ENCODE measurements at regions not wholly inside any gene's neighbourhood (a gene's known extent, or its start where the extent isn't known, plus 50 kb on each side); places are given as distances from the start of the nearest gene placed in this dataset.

DNA sequence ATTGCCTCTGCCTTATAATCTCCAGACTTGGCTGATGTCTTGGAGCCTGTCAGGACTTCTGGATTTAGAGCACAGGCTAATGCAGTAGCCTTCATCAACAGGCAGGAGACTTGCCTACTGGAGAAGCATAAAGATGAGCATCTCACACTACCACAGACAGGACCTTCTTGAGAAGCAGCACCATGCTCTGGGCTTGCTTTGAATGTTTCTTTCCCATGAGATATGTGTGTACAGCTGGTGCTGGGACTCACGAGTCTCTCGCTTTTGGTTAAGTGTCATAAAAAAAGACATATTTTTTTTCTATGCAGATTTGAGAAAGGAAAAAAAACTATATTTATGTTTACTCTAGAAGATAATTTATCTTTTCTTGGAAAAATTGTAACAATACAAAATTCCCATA, 671.3 kb downstream of the MRPL39 start:
- Histone ChIP-seq H3K4me2 (ENCODE audit: low read depth, low read length) (no peak overlapping the region), H3K56ac (ENCODE audit: extremely low read depth, insufficient read depth, low read length) (no peak overlapping the region), H3K4me1 (ENCODE audit: control insufficient read depth, insufficient read depth, low read length) (no peaks in the 10 kb centered on the region), H4K8ac (ENCODE audit: low read depth in 2 of 2, low read length in 2 of 2) (no peak overlapping the region), H3K14ac (replicated peaks; ENCODE audit: low read depth, low read length) (no peak overlapping the region), H3K9me3 (ENCODE audit: control insufficient read depth, insufficient read depth, low read length) (no peaks in the 10 kb centered on the region), H3K9ac (ENCODE audit: low read depth, low read length) (no peak overlapping the region), H2AK5ac (ENCODE audit: low read depth, low read length) (no peak overlapping the region), H2BK20ac (ENCODE audit: low read depth, low read length) (no peak overlapping the region), H2BK120ac (ENCODE audit: low read depth, low read length) (no peak overlapping the region), H3K79me1 (ENCODE audit: low read depth in 1 of 2, low read length in 2 of 2) (no peaks in the 10 kb centered on the region), H3K4ac (ENCODE audit: low read depth, low read length) (no peak overlapping the region), H2BK15ac (ENCODE audit: low read depth, low read length) (no peak overlapping the region), H3K18ac (ENCODE audit: low read depth, low read length) (no peak overlapping the region), H4K20me1 (ENCODE audit: insufficient read depth, low read length) (no peaks in the 10 kb centered on the region), H2AFZ (replicated peaks; ENCODE audit: low read length, poor library complexity) (no peak overlapping the region), H4K5ac (ENCODE audit: low read depth, low read length) (no peak overlapping the region), H3K23ac (ENCODE audit: low read depth, low read length) (no peak overlapping the region), H3K27me3 (ENCODE audit: control insufficient read depth, insufficient read depth, low read length) (no peaks in the 10 kb centered on the region), H3K4me3 (ENCODE audit: insufficient read depth, low read depth, low read length) (no peak overlapping the region), H3K9me1 (ENCODE audit: insufficient read depth, low read length) (no peaks in the 10 kb centered on the region), H4K91ac (ENCODE audit: insufficient read depth, low read depth, low read length) (no peak overlapping the region), H3K36me3 (ENCODE audit: control insufficient read depth, insufficient read depth, low read length) (no peaks in the 10 kb centered on the region), H3K27ac (ENCODE audit: insufficient read depth, low read length) (no peak overlapping the region), H2BK5ac (ENCODE audit: low read depth, low read length, poor library complexity, severe bottlenecking) (no peak overlapping the region), H2AK9ac (replicated peaks; ENCODE audit: low read depth, low read length, poor library complexity) (no peak overlapping the region)
- CTCF ChIA-PET = no interaction called here
- DNase-seq = no peak
- intact Hi-C loops (cut with micrococcal nuclease) (no loop called here), dilution Hi-C loops (cut with HindIII; ENCODE audit: low sequenced_read_pairs, unreplicated experiment) (no loop called here), in situ Hi-C loops (cut with MboI; ENCODE audit: low sequenced_read_pairs) (no loop called here)
- BruUV-seq (replicated peaks) = no TSS peak
- no peak for ATAC-seq (ENCODE audit: low read depth)
- TF ChIP-seq MAFK (IDR thresholded peaks at IDR 0.05; ENCODE audit: low read depth, low read length) = no peak
- TF ChIP-seq POLR2A (IDR thresholded peaks at IDR 0.05; ENCODE audit: low read depth, low read length) = no peak
- no peak for TF ChIP-seq RAD21 (IDR thresholded peaks at IDR 0.05; ENCODE audit: low read length)
- TF ChIP-seq CEBPB (IDR thresholded peaks at IDR 0.05; ENCODE audit: low read depth, low read length) = no peak
- no peak for TF ChIP-seq FOS (IDR thresholded peaks at IDR 0.05; ENCODE audit: low read depth, low read length)
- TF ChIP-seq BHLHE40 (IDR thresholded peaks at IDR 0.05; ENCODE audit: low read depth, low read length) = no peak
- TF ChIP-seq, protein P1, sequence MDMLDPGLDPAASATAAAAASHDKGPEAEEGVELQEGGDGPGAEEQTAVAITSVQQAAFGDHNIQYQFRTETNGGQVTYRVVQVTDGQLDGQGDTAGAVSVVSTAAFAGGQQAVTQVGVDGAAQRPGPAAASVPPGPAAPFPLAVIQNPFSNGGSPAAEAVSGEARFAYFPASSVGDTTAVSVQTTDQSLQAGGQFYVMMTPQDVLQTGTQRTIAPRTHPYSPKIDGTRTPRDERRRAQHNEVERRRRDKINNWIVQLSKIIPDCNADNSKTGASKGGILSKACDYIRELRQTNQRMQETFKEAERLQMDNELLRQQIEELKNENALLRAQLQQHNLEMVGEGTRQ (IDR thresholded peaks at IDR 0.05; ENCODE audit: low read depth, low read length) = no peak
- TF ChIP-seq CHD1 (IDR thresholded peaks at IDR 0.05; ENCODE audit: low read depth, low read length) = no peak
- no peak for TF ChIP-seq MXI1 (IDR thresholded peaks at IDR 0.05; ENCODE audit: borderline replicate concordance, low read depth, low read length)
- TF ChIP-seq MAZ (IDR thresholded peaks at IDR 0.05; ENCODE audit: borderline replicate concordance, low read depth, low read length) = no peak
- TF ChIP-seq NFE2L2 (IDR thresholded peaks at IDR 0.05; ENCODE audit: low read depth, low read length) = no peak
- TF ChIP-seq, protein P2, sequence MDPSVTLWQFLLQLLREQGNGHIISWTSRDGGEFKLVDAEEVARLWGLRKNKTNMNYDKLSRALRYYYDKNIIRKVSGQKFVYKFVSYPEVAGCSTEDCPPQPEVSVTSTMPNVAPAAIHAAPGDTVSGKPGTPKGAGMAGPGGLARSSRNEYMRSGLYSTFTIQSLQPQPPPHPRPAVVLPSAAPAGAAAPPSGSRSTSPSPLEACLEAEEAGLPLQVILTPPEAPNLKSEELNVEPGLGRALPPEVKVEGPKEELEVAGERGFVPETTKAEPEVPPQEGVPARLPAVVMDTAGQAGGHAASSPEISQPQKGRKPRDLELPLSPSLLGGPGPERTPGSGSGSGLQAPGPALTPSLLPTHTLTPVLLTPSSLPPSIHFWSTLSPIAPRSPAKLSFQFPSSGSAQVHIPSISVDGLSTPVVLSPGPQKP (IDR thresholded peaks at IDR 0.05; ENCODE audit: borderline replicate concordance, low read depth, low read length) = no peak
- TF ChIP-seq RCOR1 (IDR thresholded peaks at IDR 0.05; ENCODE audit: insufficient replicate concordance, low read length) = no peak
- no peak for TF ChIP-seq RFX5 (IDR thresholded peaks at IDR 0.05; ENCODE audit: low read depth, low read length)
- no peak for TF ChIP-seq SMC3 (IDR thresholded peaks at IDR 0.05; ENCODE audit: low read depth, low read length)
- TF ChIP-seq, protein P3, sequence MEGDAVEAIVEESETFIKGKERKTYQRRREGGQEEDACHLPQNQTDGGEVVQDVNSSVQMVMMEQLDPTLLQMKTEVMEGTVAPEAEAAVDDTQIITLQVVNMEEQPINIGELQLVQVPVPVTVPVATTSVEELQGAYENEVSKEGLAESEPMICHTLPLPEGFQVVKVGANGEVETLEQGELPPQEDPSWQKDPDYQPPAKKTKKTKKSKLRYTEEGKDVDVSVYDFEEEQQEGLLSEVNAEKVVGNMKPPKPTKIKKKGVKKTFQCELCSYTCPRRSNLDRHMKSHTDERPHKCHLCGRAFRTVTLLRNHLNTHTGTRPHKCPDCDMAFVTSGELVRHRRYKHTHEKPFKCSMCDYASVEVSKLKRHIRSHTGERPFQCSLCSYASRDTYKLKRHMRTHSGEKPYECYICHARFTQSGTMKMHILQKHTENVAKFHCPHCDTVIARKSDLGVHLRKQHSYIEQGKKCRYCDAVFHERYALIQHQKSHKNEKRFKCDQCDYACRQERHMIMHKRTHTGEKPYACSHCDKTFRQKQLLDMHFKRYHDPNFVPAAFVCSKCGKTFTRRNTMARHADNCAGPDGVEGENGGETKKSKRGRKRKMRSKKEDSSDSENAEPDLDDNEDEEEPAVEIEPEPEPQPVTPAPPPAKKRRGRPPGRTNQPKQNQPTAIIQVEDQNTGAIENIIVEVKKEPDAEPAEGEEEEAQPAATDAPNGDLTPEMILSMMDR (conservative IDR thresholded peaks at IDR 0.05; ENCODE audit: low read depth, low read length) = no peak
- no CpG with 5 or more reads among the region's 2 CpGs for WGBS, 2 experiments (ENCODE audit: extremely low coverage in 2 of 2, insufficient read length in 1 of 2)
- POLR2A ChIA-PET (ENCODE audit: unreplicated experiment) = no interaction called here

All from IMR-90 (cell line).